Right hindlimb (tissue), 1 donor: ENCODE measurements at regions not wholly inside any gene's neighbourhood (a gene's known extent, or its start where the extent isn't known, plus 50 kb on each side); places are given as distances from the start of the nearest gene placed in this dataset.
"Not testable (repeated sequence)": the region's sequence is repeated elsewhere in the genome, so short reads cannot be mapped to it uniquely, and the experiment has no call there.

Experiments
- DNase-seq: peaks from one replicate; pipeline ENCODE4 v3.0.0-alpha.2; 2018

DNA sequence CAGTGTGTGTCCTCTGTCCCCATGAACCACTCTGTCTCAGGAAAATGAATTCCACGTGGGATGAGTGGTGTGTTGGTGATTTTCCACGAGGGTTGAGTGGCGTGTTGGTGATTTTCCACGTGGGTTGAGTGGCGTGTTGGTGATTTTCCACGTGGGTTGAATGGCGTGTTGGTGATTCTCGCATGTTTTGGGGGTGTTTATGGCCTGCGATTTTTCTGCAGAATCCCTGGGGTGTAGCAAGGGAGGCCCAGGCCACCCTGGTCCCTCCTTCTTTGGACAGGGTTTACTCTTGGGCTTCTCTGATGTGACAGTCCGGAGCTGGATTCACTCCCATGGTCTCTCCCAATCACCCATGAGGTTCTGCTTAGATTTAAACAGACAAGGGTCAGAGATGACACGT lies 90.6 kb upstream of the FRMD1 start:
- DNase-seq, result no peak

DNA sequence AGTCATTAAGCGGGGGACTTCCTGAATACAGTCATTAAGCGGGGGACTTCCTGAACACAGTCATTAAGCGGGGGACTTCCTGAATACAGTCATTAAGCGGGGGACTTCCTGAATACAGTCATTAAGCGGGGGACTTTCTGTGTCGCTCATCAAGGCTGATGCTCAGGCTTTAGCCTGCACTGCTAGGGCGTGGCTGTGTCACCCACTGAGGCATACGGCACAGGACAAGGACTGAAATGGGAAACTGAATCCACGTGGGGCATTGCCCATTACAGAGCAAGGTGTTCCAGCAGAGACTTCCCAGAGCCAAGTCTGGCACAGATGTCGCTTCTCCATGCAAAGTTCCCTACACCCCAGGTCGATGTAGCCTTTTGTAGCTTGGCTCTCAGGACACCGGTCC lies 89.9 kb upstream of the FRMD1 start:
- not testable (repeated sequence) for DNase-seq

DNA sequence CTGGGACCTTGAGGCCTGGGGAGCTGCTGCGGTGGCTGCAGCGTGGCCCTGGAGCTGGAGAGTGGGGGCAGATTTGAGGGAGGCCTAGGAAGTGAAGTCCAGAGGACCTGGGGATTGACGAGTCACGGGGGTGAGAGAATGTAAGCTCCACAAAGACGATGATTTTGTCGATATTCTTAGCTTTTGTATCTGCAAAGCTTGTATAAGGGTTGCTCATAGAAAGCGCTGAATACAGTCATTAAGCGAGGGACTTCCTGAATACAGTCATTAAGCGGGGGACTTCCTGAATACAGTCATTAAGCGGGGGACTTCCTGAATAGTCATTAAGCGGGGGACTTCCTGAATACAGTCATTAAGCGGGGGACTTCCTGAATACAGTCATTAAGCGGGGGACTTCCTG lies 89.3 kb upstream of the FRMD1 start:
- not testable (repeated sequence) for DNase-seq

DNA sequence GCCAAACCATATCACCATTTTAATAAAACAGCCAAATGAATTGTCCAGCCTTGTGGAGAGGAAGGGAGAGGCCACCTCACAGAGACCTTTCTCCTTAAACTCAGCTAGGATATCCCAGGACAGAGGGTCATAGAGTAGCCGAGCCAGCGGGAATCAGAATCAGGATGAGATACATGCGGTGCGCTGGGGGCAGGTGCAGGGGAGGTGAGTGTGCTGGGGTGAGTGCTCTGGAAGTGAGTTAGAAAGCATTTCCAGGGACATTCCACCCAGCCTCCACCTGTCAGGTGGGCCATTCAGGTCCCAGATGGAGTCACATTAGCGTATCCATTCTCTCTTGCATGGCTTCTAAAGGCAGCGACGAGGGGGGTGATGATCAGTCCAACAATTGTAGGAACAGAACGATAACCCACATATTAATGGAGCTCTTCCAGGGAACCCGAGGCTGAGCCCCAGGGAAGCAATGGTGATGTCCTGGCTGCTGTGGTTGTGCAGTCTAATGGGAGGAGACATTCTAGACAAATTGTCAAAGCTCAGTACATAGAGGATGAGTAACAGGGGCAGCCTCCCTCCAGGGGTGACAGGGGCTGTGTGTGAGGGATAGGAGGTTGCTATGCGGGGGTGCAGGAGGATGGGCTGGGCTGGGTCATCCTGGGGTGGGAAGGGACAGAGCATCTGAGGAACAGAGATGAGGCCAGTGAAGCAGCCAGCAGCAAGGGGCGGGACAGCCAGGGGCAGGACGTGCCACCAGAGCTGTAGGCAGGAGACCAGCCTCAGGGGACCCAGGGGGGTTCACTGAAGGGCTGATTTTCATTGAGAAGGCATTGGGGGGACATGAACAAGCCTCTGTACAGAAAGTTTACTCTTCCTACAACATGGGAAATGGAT lies 88.7 kb upstream of the FRMD1 start:
- no peak for DNase-seq

DNA sequence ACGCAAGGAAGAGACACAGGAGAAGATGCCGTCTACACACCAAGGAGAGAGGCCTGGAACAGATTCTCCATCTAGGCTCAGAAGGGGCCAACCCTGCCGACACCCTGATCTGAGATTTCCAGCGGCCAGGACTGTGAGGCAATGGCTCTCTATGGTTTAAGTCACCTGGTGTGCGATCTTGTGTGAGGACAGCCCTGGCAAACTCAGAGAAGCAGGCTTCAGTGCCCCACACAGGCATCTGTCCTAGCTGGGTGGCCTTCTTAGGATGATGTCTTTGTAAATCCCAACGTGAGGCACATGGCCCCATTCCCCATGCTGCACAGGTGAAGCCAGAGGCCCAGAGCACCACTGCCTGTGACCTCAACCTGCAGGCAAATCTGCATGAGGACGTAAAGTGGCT lies 87.6 kb upstream of the FRMD1 start:
- DNase-seq, result no peak

DNA sequence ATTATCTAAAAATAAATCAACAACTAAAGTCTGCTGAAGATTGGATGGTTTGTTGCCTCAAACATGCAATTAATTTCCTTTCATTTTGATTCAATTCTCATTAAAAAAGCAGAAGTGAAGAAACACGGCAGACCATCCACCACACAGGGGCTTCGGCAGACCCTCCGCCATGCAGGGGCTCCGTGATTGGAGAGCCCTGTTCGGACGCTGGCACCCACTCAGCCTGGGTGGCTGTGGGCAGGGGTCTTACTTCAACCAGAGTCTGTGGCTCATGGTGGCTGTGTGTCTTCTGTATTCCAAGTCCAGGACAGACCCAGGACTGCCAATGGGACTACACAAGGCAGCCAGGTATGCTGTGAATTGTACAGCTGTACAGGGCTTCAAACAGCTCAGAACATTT lies 86.9 kb upstream of the FRMD1 start:
- no peak for DNase-seq

DNA sequence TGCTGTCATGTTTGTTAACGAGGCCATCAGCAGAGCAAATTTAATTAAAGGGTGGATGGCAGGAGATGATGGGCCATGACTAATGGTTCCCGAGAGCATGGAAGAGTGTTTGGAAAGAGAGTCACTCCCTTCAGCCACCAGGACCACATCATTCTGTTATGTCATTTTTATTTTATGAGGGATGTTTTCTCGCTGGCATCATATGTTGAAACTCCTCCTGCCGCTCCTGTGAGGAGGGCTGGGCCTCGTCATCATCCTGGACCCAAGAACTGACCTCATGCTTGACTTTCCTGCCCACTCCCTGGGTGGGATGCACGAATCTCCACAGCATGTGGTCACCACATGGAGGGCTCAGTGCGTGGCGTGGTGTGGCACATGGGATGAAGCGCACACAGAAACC lies 86.4 kb upstream of the FRMD1 start:
- no peak for DNase-seq

DNA sequence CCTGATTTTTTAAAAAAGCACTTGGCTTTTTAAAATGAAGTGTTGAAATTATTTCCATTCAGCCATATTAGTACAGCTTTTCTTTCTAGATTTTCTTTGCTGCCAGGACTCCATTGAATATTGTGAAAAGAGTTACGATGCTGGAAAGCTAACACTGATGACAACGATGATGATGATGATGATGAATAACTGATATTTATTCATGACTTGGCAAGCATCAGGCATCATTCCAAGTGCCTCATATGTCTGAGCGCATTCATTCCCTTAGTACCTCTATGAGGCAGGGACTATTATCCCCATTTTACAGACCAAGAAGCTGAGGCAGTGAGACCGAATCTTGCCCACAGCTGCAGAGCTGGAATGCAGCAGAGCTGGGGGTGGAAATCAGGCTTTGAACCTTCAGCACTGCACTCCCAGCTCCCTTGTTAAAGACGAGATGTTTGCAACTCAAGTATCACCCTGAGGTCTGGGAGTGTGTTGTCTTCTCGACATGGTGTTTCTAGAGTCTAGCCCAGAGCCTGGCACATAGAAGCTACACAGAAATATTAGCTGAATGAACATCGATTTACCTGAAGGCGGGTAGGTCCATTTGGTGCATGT lies 85.5 kb upstream of the FRMD1 start:
- no peak for DNase-seq

DNA sequence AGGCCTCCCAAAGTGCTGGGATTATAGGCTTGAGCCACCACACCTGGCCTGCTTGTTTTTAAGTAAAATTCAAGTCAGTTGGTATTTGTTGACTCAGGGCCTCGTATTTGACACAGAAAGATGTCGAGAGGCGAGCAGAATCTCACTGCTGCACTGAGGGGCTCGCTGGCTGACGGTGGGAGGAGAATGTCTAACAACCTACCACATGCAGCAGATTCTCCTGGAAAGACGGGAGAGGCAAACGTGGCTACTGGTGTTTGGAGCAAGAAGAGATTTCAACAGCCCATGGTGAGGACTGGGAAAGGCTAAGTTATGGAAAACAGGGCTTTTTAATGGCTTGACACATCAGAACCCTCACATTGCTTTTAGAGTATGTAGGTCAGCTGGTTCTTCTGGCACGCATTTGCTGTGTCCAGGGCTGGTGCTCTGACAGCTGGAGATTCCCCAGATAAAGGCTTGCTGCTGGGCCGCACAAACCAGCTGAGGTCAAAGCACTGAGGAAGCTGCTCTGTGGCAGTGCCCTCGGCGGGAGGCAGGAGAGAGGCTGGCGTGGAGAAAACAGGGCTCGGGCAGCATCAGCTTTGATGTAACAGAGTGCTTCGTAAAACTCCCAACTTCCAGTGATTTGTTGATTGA lies 84.2 kb upstream of the FRMD1 start:
- DNase-seq, result no peak

DNA sequence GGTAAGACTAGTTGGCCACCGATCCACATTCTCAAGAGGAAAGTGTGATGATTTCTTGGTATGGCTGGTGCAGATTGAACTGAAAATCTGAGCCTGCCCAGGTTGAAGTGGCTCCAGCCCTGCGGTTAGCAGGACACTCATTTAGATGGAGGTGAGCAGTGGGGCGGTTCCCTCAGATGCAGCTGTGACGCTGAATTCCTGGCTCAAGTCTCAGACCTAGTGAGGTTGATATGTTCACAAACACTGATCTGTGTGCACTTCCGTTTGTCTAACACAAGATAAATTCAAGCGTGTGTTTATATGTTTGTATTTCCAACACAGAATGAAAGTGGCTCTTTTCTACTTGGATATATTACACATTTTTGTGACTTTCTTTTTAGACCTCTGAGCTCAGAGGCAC lies 83.4 kb upstream of the FRMD1 start:
- DNase-seq, result no peak

DNA sequence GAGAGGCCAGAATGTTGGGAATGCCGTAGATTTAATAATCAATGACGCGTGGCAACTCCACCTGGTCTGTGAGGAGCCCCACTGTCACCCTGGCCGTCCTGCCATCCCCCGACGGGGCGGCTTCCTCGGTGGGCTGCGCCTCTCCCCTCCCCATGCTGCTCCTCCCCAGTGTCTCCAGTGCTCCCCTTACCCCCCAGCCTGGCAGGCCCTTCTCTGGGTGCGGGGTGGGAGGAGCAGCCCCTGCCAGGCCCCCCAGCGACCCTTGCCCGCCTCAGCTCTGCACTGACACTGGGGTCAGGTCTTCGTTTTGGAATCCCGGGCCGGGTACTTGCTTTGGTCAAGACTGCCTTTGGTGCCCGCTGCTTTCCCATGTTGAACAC lies 82.3 kb upstream of the FRMD1 start:
- DNase-seq, result no peak

DNA sequence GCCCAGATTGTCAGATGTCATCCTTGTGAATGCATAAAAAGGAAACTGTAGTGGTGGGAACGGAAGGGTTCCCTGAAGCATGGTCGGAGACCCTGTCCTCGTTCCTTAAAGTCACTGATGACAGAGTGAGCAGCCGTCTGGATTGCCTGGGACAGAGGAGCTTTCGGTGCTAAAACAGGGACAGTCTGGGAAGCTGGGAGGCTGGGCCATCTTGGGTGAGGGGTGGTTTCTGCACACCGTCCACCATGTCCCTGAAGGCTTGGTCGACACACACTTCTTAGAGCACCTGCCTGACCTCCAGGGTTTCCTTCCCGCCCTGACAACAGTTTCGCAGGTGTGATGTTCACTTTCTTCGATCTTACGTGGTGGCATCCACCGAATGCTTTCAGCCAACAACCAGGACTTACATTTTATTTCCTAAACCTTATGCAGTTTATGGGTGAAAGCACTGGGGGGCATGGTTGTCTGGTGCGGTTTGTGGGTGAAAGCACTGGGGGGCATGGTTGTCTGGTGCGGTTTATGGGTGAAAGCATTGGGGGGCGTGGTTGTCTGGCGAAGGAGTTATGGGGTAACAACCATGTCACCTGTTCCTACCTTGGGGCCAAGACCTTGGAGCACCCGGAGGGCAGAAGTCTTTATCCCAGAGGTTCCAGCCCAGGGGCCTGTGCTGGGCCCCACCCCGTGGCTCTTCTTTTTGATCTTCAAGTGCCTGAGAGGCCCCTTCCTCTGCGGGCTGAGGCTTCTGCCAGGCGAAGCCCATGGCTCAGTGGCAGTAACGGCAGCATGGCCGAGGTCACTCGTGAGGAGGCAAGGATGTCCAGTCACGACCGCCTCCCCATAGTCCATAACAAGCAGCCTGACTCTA lies 81.7 kb upstream of the FRMD1 start:
- no peak for DNase-seq

DNA sequence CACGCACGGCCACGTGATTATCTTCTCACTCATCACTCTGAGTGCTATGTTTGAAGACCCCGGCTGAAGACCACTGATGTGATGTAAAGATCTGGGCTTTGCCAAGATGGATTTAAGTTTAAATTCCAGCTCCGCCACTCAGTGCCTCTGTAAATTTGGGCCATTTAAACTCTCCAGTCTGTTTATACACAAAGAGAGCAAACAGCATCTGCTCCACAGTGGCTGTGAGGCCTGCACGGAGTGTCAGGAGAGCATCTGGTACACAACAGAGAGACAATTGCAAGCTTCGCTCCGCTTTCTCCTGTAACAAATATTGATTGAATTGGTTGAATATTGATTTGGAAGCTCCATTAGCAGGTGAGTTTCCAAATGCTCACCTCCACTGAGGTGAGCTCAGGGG lies 80.5 kb upstream of the FRMD1 start:
- DNase-seq, result no peak

DNA sequence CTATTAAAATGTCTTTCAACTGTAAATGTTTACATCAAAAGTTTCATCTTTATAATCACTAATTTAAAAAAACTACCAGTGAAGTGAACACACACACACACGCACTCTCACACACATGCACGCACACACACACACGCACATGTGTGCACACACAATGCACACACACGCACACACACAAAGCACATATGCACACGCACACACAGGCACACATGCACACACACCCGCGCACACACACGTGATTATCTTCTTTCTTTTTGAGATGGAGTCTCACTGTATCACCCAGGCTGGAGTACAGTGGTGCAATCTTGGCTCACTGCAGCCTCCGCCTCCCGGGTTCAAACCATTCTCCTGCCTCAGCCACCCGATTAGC lies 80.0 kb upstream of the FRMD1 start:
- no peak for DNase-seq

DNA sequence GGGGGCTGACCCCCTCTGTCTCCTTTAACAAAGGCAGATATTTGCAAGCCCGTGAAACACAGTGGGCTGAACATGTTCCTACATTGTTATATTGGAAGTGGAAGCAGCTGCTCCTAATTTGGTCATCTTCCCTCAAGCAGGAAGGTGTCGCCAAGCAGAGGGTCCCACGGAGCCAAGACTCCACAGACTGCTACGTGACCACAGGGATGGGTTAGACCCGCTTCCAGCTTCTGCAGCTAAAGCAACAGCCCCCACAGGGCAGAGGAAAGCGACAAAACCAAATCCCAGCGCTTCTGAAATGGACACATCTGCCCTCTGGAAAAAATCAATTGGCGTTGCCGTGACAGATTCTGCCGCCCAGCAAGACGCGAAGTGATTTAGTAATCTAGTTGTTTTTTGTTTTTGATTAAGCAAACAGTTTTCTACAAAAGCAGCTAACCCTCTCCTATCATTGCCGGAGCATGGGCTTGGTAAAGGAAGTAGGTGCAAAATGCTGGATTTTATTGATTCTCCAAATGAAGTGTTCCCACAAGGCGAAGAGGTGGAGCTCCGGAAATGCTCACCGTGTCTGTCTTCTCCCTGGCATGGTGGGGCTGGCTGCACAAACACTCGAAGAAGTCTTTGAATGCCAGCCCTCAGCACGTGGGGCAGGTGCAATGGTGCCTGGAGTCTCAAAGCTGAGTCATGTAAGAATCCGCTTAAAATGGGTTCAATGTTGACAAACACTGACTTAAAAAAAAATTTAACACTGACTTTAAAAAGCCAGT lies 79.4 kb upstream of the FRMD1 start:
- DNase-seq, result no peak

DNA sequence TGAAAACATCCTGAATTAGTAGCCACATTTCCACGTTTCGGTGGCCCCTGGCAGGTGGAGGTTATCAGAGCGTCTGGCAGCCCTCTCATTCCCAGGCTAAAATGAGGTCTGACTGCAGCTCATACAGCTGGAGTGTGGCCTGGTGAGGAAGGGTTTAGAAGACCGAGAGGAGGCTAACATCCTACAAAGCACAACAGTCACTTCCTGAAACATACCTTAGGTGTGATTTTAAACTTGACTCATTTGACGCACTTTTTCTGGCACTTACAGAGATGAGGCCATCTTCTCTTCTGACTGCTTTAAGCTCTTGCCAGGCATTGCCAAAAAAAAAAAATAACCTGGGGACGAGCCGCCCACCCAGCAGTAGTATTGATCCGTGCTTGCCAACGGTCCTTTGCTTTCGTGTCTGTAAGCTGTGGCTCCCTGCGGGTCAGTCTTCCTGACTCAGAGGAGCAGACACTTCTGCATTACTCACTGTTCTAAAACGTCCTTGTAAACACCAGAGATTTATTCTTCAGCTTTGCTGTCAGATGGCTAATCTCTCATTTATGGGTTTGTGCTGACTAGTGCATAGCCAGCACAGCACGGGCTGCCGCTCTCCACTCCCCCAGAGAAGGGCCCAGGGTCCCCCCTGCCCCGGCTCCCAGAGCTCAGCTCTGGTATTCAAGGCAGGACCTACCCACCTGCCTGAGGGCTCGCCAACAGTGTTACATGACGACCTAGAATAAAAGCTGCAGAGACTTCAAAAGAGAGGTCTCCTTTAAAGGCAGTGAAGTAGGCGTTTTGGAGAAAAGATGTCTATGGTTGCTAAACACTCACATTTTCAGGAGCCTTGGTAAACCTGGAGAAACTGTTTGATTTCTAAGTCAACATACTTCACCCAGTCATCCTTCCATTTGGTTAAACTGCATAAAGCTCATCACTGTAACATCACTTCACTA lies 78.5 kb upstream of the FRMD1 start:
- no peak for DNase-seq

DNA sequence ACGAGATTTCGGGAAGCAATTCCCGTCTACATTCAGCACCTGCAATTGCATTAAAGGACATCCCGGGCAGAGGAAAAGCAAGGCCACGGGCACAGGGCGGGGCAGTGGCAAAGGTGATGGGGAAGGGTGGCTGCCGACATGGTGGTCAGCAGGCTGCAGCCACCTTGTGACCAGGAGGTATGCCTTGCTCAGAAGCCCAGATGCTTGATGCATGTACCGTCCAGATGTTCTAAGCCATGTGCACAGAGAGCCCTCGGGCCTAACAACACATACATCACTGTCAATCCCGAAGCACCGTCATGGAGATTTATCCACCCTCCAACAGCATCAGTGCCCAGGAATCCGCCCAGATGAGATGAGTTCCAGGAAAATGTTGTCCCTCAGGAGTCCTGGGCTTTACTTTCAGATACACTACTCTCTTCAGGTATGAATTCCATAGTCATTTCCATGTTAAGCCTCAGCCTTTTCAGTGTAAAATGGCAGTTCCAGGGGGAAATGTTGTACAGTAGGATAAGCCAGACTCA lies 77.8 kb upstream of the FRMD1 start:
- no peak for DNase-seq

DNA sequence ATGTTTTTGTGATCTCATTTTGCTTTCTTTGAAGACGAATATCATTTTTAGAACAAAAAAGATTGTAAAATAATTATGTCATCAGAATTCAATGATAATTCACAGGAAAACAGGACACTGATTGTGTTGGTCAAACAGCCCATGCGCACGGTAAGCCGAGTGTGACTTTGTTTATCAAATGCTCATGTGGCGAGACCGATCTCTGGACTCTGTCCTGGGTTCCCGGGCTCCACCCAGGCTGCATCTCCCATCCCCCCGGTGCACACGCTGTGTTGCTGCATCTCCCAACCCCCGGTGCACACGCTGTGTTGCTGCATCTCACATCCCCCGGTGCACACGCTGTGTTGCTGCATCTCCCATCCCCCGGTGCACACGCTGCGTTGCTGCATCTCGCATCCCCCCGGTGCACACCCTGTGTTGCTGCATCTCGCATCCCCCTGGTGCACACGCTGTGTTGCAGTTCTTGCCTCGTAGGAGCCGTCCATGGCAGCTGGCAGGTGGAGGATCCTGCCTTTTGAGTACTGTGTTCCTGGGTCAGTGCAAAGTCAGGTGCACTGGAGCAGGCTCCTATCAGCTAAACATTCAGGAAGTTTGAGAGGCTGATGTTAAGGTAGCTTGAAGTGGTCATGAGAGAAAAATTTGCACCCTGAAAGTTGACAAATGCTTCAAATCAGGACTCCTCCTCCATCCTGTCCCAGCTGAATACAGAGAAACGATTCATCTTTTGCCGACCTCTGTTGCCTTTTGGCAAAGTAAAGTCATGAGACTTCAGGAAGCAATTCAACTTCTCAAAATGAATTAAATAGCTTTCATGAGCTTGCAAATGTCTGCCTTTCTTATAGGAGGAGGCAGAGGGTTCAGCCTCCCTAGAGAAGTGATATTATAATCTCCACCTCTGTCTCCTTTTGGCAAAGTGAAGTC lies 77.1 kb upstream of the FRMD1 start:
- DNase-seq, result no peak

DNA sequence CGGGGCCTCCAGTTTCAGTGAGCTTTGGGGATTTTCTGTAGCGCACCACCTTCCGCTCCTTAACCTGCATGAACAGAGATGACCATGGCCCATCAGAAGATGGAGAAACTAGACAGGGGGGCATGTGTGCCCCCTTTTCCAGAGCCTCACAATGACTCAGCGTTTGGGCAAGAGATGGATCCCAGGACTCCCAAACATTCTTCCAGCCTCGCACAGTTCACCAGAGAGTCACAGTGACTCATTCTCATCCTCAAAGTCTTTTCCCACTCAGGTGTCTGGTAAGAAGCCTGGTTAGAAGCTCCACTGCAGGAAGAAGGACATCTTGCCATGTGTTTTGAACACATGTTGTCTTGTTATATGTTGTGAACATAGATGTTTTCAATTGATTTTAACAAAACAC lies 76.2 kb upstream of the FRMD1 start:
- no peak for DNase-seq
